ENCODE measurements at regions not wholly inside any gene's neighbourhood (a gene's known extent, or its start where the extent isn't known, plus 50 kb on each side); places are given as distances from the start of the nearest gene placed in this dataset.
A peak's percentile ranks its signal among the peaks of the same experiment; 100 is the strongest.

DNA sequence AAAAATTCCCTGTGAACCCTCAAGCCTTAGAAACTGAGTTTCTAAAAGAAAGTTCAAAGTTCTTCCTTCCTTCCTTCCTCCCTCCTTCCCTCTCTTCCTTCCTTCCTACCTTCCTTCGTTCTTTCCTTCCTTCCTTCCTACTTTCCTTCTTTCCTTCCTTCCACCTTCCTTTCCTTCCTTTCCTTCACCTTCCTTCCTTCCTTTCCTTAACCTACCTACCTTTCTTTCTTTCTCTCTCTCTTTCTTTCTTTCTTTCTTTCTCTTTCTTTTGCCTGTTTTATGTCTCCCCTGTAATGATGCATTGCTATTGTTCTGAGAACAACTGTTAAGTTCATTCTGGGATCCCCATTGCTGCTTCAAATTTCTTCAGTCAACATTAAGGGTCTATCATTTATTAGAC, 551.1 kb downstream of the TFEC start:
- H3K27me3 Mint-ChIP-seq: peaks cover 24% of the 10 kb centered on the region
- DNase-seq (no peak), ATAC-seq (no peak)
- ChIA-PET CTCF (no interaction called here), POLR2A (no interaction called here)
- H3K9me3 Mint-ChIP-seq (ENCODE audit: low read depth): no peaks in the 10 kb centered on the region
- no peak overlapping the region for H3K4me3 Mint-ChIP-seq
- intact Hi-C loops (cut with DNase I, micrococcal nuclease): loop anchor here (5.0 to 10.0 kb wide), 2 partner anchors 612 to 615 kb away; no protein-coding TSS in a partner anchor
- peaks cover 2% of the 10 kb centered on the region for H3K36me3 Mint-ChIP-seq (ENCODE audit: low read depth)
- H3K4me1 Mint-ChIP-seq: peaks cover 7% of the 10 kb centered on the region
- no peak overlapping the region for H3K27ac Mint-ChIP-seq

DNA sequence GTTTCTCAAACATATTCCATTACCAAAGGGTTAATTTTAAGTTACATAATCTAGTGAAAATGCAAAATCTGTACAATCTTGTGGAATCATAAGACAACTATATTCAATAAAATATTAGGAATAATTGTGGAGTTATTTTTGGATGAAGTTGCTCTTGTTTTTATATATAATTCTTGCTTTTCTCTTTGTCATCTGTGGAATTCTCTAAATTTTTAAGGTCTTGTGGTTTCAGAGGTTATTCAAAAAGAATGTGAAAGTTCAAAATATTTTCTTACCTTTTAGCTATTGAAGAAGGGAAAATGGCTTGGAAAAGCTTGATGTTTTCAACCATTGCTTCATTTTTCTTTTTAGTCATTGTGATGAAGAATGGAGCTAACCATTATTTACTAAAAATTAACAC, 552.1 kb downstream of the TFEC start:
- POLR2A ChIA-PET: no interaction called here
- Mint-ChIP-seq H3K9me3 (ENCODE audit: low read depth) (no peaks in the 10 kb centered on the region), H3K4me3 (no peak overlapping the region), H3K4me1 (peaks cover 7% of the 10 kb centered on the region), H3K27ac (no peak overlapping the region), H3K27me3 (peaks cover 24% of the 10 kb centered on the region), H3K36me3 (ENCODE audit: low read depth) (peaks cover 2% of the 10 kb centered on the region)
- intact Hi-C loops (cut with DNase I, micrococcal nuclease): loop anchor here (5.0 to 10.0 kb wide), 2 partner anchors 611 to 614 kb away; no protein-coding TSS in a partner anchor
- CTCF ChIA-PET: no interaction called here
- ATAC-seq (no peak), DNase-seq (no peak)

DNA sequence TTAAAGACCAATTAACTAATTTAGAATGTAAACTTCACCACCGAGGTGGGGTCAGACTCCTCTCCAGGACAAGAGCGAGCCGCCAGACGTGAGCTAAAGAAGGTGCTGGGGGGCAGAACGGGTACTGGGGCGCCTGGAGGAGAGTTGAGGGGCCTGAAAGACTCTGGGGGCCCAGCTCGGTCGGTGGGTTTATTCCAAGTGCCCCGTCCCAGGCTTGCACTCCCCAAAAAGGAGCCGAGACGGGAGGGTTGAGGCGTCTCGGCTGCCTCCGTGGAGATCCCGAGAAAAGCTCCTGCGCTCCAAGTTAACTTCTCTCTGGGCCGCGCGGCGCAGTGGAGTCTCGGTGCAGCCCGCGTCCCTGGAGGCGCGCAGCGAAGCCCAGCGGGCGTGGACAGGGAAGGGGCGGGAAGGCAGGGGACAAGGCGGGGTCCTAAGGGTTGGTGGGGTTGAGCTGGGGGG, 553.3 kb downstream of the TFEC start:
- Mint-ChIP-seq H3K36me3 (ENCODE audit: low read depth) (peaks cover 2% of the 10 kb centered on the region), H3K9me3 (ENCODE audit: low read depth) (no peaks in the 10 kb centered on the region), H3K27me3 (peaks cover 24% of the 10 kb centered on the region), H3K4me1 (peaks cover 7% of the 10 kb centered on the region), H3K4me3 (peak overlapping the region; percentile 52), H3K27ac (no peak overlapping the region)
- POLR2A ChIA-PET: no interaction called here
- intact Hi-C loops (cut with DNase I, micrococcal nuclease): loop anchor here (5.0 to 10.0 kb wide), 2 partner anchors 610 to 612 kb away; no protein-coding TSS in a partner anchor
- DNase-seq (peak; percentile 11), ATAC-seq (peak; percentile 42)
- CTCF ChIA-PET: no interaction called here

DNA sequence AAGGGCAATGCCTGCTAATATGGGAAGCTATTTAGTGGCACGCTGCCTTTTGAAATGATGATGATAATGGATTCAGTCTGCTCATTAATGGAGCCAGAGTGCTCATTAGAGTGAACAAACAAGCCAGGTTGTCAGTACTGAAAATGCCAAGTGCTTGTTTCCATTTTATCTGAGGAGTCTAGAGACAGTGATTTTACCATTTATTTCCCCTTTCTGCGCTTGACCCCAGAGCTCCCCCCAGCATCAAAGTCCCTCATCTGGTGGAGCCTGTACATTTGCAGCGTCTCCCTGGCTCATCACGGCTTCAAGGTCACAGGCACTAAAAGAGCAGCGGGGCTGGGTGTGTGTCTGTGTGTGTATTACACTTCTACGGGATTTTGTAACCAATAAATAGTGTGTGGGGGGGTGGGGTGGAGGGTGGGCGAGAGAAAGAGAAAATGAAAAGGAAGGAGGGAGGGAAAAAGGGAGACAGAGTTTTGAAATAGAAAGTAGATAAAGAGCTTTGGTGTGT, 553.8 kb downstream of the TFEC start:
- H3K36me3 Mint-ChIP-seq (ENCODE audit: low read depth): peaks cover 2% of the 10 kb centered on the region
- CTCF ChIA-PET: interaction anchor here (0.7 kb wide), 1 partner anchor 765 kb away, joined by 3 read pairs; no protein-coding TSS in a partner anchor
- POLR2A ChIA-PET: no interaction called here
- H3K27ac Mint-ChIP-seq: no peak overlapping the region
- no peak for DNase-seq
- H3K27me3 Mint-ChIP-seq: peaks cover 22% of the 10 kb centered on the region
- peak overlapping the region; percentile 52 for H3K4me3 Mint-ChIP-seq
- peaks cover 7% of the 10 kb centered on the region for H3K4me1 Mint-ChIP-seq
- H3K9me3 Mint-ChIP-seq (ENCODE audit: low read depth): no peaks in the 10 kb centered on the region
- intact Hi-C loops (cut with DNase I, micrococcal nuclease): loop anchor here (5.0 to 10.0 kb wide), 2 partner anchors 609 to 612 kb away; no protein-coding TSS in a partner anchor
- ATAC-seq: no peak

DNA sequence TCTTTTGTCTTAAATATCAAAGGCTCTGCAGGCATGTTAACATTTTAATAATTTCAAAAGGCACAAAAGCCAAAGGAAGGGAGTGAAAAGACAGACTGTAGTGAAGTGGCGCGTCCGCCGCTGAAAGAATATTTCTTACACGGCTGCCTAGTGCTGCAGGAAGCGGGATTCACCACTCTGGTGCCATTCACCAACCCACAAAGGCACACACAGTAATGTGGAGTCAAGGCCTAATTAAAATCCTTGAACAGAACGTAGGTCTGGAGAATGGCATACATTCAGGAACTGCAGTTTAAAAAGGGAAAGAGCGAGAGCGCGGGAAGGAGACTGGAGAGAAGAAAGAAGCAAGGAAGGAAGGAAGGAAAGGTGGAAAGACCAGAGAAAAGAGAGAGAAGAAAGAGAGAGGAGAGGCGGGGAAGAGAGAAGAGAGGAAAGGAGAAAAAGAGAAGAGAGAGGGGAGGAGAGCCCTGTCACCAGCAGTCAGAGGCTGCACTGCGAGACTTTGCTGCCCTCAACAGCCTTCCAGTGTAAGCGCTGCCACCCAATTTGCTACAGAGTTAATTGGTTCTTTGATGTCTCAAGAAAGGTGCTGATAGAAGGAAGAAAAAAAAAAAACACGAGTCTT, 554.0 kb downstream of the MDFIC start:
- H3K27ac Mint-ChIP-seq: no peak overlapping the region
- POLR2A ChIA-PET: no interaction called here
- no peak overlapping the region for H3K4me3 Mint-ChIP-seq
- ATAC-seq (no peak), DNase-seq (peak; percentile 31)
- H3K36me3 Mint-ChIP-seq (ENCODE audit: low read depth): peaks cover 2% of the 10 kb centered on the region
- peaks cover 19% of the 10 kb centered on the region for H3K27me3 Mint-ChIP-seq
- CTCF ChIA-PET: interaction anchor here (0.7 kb wide), 1 partner anchor 764 kb away, joined by 3 read pairs; no protein-coding TSS in a partner anchor
- H3K4me1 Mint-ChIP-seq: peaks cover 7% of the 10 kb centered on the region
- intact Hi-C loops (cut with DNase I, micrococcal nuclease): loop anchor here (5.0 to 10.0 kb wide), 2 partner anchors 609 to 611 kb away; no protein-coding TSS in a partner anchor
- no peaks in the 10 kb centered on the region for H3K9me3 Mint-ChIP-seq (ENCODE audit: low read depth)

DNA sequence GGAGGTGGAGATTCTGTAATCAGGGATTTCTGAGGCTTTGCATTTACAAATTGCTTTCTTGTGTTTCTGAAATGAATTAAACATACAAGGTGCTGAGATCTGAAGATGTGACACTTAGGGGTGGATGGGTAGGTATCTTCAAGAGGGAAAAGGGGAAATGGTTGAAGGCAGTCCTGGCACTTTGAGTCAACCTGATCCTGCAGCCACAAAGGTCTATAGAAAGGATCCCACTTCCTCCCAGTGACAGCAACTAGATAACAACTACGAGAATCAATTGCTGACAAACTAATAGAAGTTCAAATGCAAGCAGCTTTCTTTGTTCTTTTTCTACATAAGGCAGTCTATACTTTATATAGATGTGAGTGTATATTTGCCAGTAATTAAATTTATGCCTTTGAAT, 553.3 kb downstream of the MDFIC start:
- DNase-seq (no peak), ATAC-seq (no peak)
- Mint-ChIP-seq H3K4me3 (no peak overlapping the region), H3K4me1 (peaks cover 7% of the 10 kb centered on the region), H3K36me3 (ENCODE audit: low read depth) (peaks cover 2% of the 10 kb centered on the region), H3K9me3 (ENCODE audit: low read depth) (no peaks in the 10 kb centered on the region), H3K27ac (no peak overlapping the region), H3K27me3 (peaks cover 19% of the 10 kb centered on the region)
- POLR2A ChIA-PET: no interaction called here
- CTCF ChIA-PET: no interaction called here
- intact Hi-C loops (cut with DNase I, micrococcal nuclease): loop anchor here (5.0 to 10.0 kb wide), 2 partner anchors 608 to 610 kb away; no protein-coding TSS in a partner anchor

DNA sequence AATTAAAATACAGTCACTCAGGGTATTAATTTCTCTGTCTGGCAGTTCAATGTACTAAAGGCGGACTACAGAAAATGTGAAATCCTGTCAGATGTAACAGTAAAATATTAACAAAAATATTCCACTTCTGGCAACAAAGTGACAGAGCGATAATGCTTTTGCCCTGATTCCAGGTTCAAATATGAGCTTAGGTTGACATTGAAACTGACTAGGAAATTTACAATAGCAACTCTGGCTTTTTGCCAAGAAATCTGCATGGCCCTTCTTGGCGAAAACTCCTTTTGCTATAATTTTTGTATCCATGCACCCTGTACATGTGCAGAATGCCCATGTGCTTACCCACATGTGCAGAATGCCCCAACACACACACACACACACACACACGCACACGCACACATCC, 552.2 kb downstream of the MDFIC start:
- no peaks in the 10 kb centered on the region for H3K36me3 Mint-ChIP-seq (ENCODE audit: low read depth)
- H3K9me3 Mint-ChIP-seq (ENCODE audit: low read depth): no peaks in the 10 kb centered on the region
- CTCF ChIA-PET: no interaction called here
- H3K27me3 Mint-ChIP-seq: peaks cover 13% of the 10 kb centered on the region
- DNase-seq (no peak), ATAC-seq (no peak)
- no peak overlapping the region for H3K4me3 Mint-ChIP-seq
- intact Hi-C loops (cut with DNase I, micrococcal nuclease): loop anchor here in 1 of 2 experiments (10.0 kb wide), 1 partner anchor 609 kb away; no protein-coding TSS in a partner anchor
- POLR2A ChIA-PET: no interaction called here
- H3K4me1 Mint-ChIP-seq: peaks cover 7% of the 10 kb centered on the region
- H3K27ac Mint-ChIP-seq: no peak overlapping the region

DNA sequence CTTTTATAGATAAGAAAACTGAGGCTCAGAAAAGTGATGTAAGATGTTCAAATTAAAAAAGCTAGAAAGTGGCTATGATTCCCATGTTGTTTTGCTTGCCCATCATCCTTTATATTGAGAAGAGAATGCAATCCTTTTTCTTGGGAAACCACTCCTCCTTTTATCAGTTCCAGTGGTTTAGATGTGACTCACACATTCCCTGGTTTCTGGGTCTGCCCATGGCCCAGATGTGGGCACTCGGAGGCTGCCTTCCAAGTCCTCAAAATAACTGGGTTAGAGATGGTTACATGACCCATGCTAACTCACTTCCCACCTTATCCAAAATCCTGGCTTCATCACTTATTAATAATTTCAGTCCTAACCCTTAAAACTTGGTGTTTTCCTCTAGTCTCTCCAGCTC, 550.0 kb downstream of the MDFIC start:
- ChIA-PET CTCF (interaction anchor here (0.8 kb wide), 1 partner anchor 606 kb away, joined by 3 read pairs; no protein-coding TSS in a partner anchor), POLR2A (no interaction called here)
- H3K27me3 Mint-ChIP-seq: peaks cover 10% of the 10 kb centered on the region
- H3K4me1 Mint-ChIP-seq: peaks cover 4% of the 10 kb centered on the region
- H3K27ac Mint-ChIP-seq: no peak overlapping the region
- H3K36me3 Mint-ChIP-seq (ENCODE audit: low read depth): no peaks in the 10 kb centered on the region
- DNase-seq (no peak), ATAC-seq (no peak)
- H3K4me3 Mint-ChIP-seq: no peak overlapping the region
- no peaks in the 10 kb centered on the region for H3K9me3 Mint-ChIP-seq (ENCODE audit: low read depth)
- intact Hi-C loops (cut with DNase I, micrococcal nuclease): loop anchor here in 1 of 2 experiments (10.0 kb wide), 1 partner anchor 607 kb away; no protein-coding TSS in a partner anchor

DNA sequence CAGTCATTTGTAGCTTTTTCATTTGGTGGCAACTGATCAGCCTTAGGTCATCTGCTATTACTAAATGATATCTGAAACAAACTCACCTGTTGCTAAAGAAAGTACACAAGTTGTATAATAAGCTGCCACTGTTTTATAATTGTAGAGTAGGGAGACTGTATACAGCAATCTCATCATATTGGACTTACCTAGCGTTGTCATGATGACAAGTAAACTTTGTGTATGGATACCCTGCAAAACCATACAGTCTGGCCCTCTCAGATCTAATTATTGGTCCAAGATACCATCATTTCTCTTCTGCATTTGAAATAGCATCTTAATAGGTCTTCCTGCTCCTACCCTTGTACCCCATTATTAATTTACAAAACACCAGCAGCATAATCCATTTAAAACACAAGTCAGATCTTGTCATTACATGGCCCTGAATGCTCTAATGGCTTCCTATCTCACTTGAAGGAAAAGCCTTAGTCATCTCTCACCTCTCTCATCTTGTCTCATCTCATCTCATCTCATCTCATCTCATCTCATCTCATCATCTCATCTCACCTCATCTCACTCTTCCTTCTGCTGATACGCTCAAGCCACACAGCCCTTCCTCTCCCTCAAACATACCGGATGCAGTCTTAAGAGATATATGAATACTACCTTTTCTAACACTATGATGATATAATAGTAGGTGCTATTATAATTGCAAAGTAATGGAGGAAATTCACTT, 540.6 kb downstream of the MDFIC start:
- ChIA-PET POLR2A (interaction anchor here (0.6 kb wide), 1 partner anchor 1392 kb away, joined by 4 read pairs; no protein-coding TSS in a partner anchor), CTCF (no interaction called here)
- ATAC-seq: peak; percentile 74
- peaks cover 6% of the 10 kb centered on the region for H3K27me3 Mint-ChIP-seq
- no peaks in the 10 kb centered on the region for H3K9me3 Mint-ChIP-seq (ENCODE audit: low read depth)
- H3K27ac Mint-ChIP-seq: no peak overlapping the region
- intact Hi-C loops (cut with DNase I, micrococcal nuclease): no loop called here
- no peaks in the 10 kb centered on the region for H3K4me1 Mint-ChIP-seq
- no peak for DNase-seq
- no peaks in the 10 kb centered on the region for H3K36me3 Mint-ChIP-seq (ENCODE audit: low read depth)
- H3K4me3 Mint-ChIP-seq: no peak overlapping the region

DNA sequence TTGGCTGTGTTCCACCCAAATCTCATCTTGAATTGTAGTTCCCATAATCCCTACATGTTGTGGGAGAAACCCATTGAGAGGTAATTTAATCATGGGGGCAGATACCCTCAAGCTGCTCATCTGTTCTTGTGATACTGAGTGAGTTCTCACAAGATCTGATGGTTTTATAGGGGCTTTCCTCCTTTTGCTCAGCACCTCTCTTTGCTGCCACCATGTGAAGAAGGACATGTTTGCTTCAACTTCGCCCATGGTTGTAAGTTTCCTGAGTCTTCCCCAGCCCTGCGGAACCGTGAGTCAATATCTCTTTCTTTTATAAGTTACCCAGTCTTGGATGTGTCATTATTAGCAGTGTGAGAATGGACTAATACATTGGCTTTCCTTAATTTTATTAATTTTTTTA, 527.8 kb downstream of the MDFIC start:
- Mint-ChIP-seq H3K27me3 (peaks cover 10% of the 10 kb centered on the region), H3K4me1 (no peaks in the 10 kb centered on the region), H3K4me3 (no peak overlapping the region), H3K36me3 (ENCODE audit: low read depth) (no peaks in the 10 kb centered on the region), H3K27ac (no peak overlapping the region), H3K9me3 (ENCODE audit: low read depth) (no peaks in the 10 kb centered on the region)
- ATAC-seq (no peak), DNase-seq (no peak)
- POLR2A ChIA-PET: no interaction called here
- intact Hi-C loops (cut with DNase I, micrococcal nuclease): no loop called here
- CTCF ChIA-PET: no interaction called here

DNA sequence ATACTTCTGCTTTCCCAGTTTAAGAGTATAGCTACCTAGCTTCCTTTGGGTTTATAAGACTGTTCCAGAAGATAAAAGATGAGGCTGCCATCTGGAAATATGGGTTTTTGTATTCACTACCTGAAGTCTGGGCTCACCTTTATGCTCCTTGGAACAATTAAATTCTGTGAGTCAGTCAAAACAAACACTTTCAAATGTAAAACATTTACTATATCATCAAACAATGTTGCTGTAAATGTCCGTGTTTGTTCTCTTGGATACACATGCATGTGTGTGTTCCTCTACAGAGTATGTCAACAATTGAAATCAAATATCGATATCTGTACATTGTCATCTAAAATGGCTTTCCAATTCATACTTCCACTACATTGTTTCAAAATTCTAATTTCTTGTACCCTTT, 525.6 kb downstream of the MDFIC start:
- DNase-seq (no peak), ATAC-seq (no peak)
- Mint-ChIP-seq H3K4me1 (no peaks in the 10 kb centered on the region), H3K36me3 (ENCODE audit: low read depth) (no peaks in the 10 kb centered on the region), H3K27ac (no peak overlapping the region), H3K4me3 (no peak overlapping the region), H3K27me3 (peaks cover 10% of the 10 kb centered on the region), H3K9me3 (ENCODE audit: low read depth) (no peaks in the 10 kb centered on the region)
- POLR2A ChIA-PET: no interaction called here
- CTCF ChIA-PET: interaction anchor here (0.6 to 0.7 kb wide), 2 partner anchors 89 to 1178 kb away, joined by 3 to 4 read pairs; no protein-coding TSS in a partner anchor
- intact Hi-C loops (cut with DNase I, micrococcal nuclease): no loop called here
